Body of pancreas (tissue), 4 donors: ENCODE measurements at regions not wholly inside any gene's neighbourhood (a gene's known extent, or its start where the extent isn't known, plus 50 kb on each side); places are given as distances from the start of the nearest gene placed in this dataset.

Experiments used
- ATAC-seq: fragments of 150-250 bp; one replicate; pipeline ENCODE4 v1.9.1; 2016
- DNase-seq, 4 donors: peaks; one replicate each; pipeline ENCODE4 v3.0.0-alpha.2; 2019
- H3K27ac ChIP-seq, 4 donors: fragments of 200-600 bp; sonication (generic); 1 replicate in 3 of 4; 2 replicates in 1 of 4; pipeline versions ENCODE4 v1.5.1 to v1.6.1; 2016 to 2019; ENCODE audit warnings: mild to moderate bottlenecking in 1 of 4, mixed read lengths in 1 of 4, moderate library complexity in 1 of 4
- H3K27me3 ChIP-seq, 2 donors: fragments of 200-600 bp; sonication (generic); one replicate each; pipeline ENCODE4 v1.6.0; 2016; ENCODE audit warnings: mild to moderate bottlenecking in 1 of 2
- H3K36me3 ChIP-seq, 2 donors: fragments of 200-600 bp; sonication (generic); replicated peaks in 1 of 2; 2 replicates each; pipeline ENCODE4 v1.5.1; 2016; ENCODE audit warnings: low read depth in 2 of 2; ENCODE audit not compliant: insufficient read depth in 1 of 2
- H3K4me1 ChIP-seq: fragments of 200-600 bp; sonication (generic); one replicate; pipeline ENCODE4 v1.6.0; 2016
- H3K4me3 ChIP-seq, 2 donors: fragments of 200-600 bp; sonication (generic); 1 replicate in 1 of 2; 2 replicates in 1 of 2; pipeline ENCODE4 v1.5.1; 2016 to 2019
- H3K9me3 ChIP-seq, 3 donors: fragments of 200-600 bp; sonication (generic); 1 replicate in 2 of 3; 2 replicates in 1 of 3; pipeline ENCODE4 v1.5.1; 2016
- CTCF ChIP-seq, 7 experiments: fragments of 450-650 bp in 4 of 7; fragments of 200-600 bp in 3 of 7; sonication (generic) in 3 of 7; IDR thresholded peaks; one replicate each; pipeline ENCODE4 v1.5.1; 2016 to 2019; ENCODE audit warnings: antibody characterized with exemption in 7 of 7
- POLR2A ChIP-seq, 3 donors: fragments of 450-650 bp; IDR thresholded peaks; one replicate each; pipeline ENCODE4 v1.6.1; 2016; ENCODE audit warnings: antibody characterized with exemption in 3 of 3, mild to moderate bottlenecking in 2 of 3
- WGBS, 2 donors: methylation state at CpG; one replicate each; pipeline ENCODE4 v1.1.5; 2017; 5-methylcytosine and 5-hydroxymethylcytosine counted together
- intact Hi-C: fragments of 100-400 bp; cut with DNase I; formaldehyde crosslinking; loops from one replicate; pipeline ENCODE4 v1.15.1; 2023

GRCh38 chr16:8481810-8482209, 108.5 kb downstream of the TMEM114 start:
- 78 to 89% methylated on average over 3 of the region's 3 CpGs for WGBS, 2 donors
- Histone ChIP-seq H3K4me1 (peaks cover 6% of the 10 kb centered on the region), H3K9me3 (no peaks in the 10 kb centered on the region), H3K27me3 (no peaks in the 10 kb centered on the region), H3K36me3 (no peaks in the 10 kb centered on the region), H3K27ac (no peak overlapping the region), H3K4me3 (no peak overlapping the region)
- no peak for DNase-seq
- intact Hi-C loops = no loop called here
- TF ChIP-seq POLR2A (IDR thresholded peaks at IDR 0.05) = no peak
- no peak for TF ChIP-seq CTCF (IDR thresholded peaks at IDR 0.05)
- no peak for ATAC-seq

GRCh38 chr16:8476824-8477223, 113.5 kb downstream of the TMEM114 start:
- TF ChIP-seq POLR2A (IDR thresholded peaks at IDR 0.05) (no peak), CTCF (IDR thresholded peaks at IDR 0.05) (no peak)
- H3K4me1 ChIP-seq = peaks cover 8% of the 10 kb centered on the region
- H3K36me3 ChIP-seq = no peaks in the 10 kb centered on the region
- no peak overlapping the region for H3K4me3 ChIP-seq
- no peak overlapping the region for H3K27ac ChIP-seq
- WGBS, 2 donors = 80 to 83% methylated on average over 1 of the region's 1 CpG
- intact Hi-C loops = no loop called here
- DNase-seq (no peak), ATAC-seq (no peak)
- H3K9me3 ChIP-seq = no peaks in the 10 kb centered on the region
- no peaks in the 10 kb centered on the region for H3K27me3 ChIP-seq

GRCh38 chr16:8474587-8474986, 115.7 kb downstream of the TMEM114 start:
- ATAC-seq = no peak
- Histone ChIP-seq H3K9me3 (no peaks in the 10 kb centered on the region), H3K27me3 (no peaks in the 10 kb centered on the region), H3K36me3 (no peaks in the 10 kb centered on the region), H3K27ac (no peak overlapping the region), H3K4me3 (no peak overlapping the region), H3K4me1 (peaks cover 8% of the 10 kb centered on the region)
- WGBS, 2 donors = 20 to 35% methylated on average over 9 of the region's 9 CpGs
- intact Hi-C loops = no loop called here
- peak in 1 of 4 donors; percentile 15 for DNase-seq
- TF ChIP-seq POLR2A (IDR thresholded peaks at IDR 0.05) (no peak), CTCF (IDR thresholded peaks at IDR 0.05) (no peak)

GRCh38 chr16:8469102-8469778, 121.1 kb downstream of the TMEM114 start:
- intact Hi-C loops = no loop called here
- no peaks in the 10 kb centered on the region for H3K27me3 ChIP-seq
- no peaks in the 10 kb centered on the region for H3K9me3 ChIP-seq
- DNase-seq (no peak), ATAC-seq (no peak)
- H3K4me1 ChIP-seq = peaks cover 18% of the 10 kb centered on the region
- H3K4me3 ChIP-seq = no peak overlapping the region
- TF ChIP-seq CTCF (IDR thresholded peaks at IDR 0.05) = no peak
- TF ChIP-seq POLR2A (IDR thresholded peaks at IDR 0.05) = no peak
- no peaks in the 10 kb centered on the region for H3K36me3 ChIP-seq
- 85 to 86% methylated on average over 7 of the region's 7 CpGs for WGBS, 2 donors
- H3K27ac ChIP-seq = no peak overlapping the region

GRCh38 chr16:8464979-8465378, 125.3 kb downstream of the TMEM114 start:
- Histone ChIP-seq H3K4me3 (no peak overlapping the region), H3K36me3 (no peaks in the 10 kb centered on the region), H3K4me1 (peaks cover 23% of the 10 kb centered on the region), H3K27me3 (no peaks in the 10 kb centered on the region), H3K9me3 (no peaks in the 10 kb centered on the region), H3K27ac (peak overlapping the region in 3 of 4 donors; percentile 40 to 59 (median 52))
- intact Hi-C loops = no loop called here
- WGBS, 2 donors = 8 to 19% methylated on average over 1 of the region's 1 CpG
- DNase-seq (peak in 3 of 4 donors; percentile 19 to 59 (median 37)), ATAC-seq (peak; percentile 84)
- TF ChIP-seq POLR2A (IDR thresholded peaks at IDR 0.05) = no peak
- TF ChIP-seq CTCF (IDR thresholded peaks at IDR 0.05) = no peak
